ENCODE measurements at regions not wholly inside any gene's neighbourhood (a gene's known extent, or its start where the extent isn't known, plus 50 kb on each side); places are given as distances from the start of the nearest gene placed in this dataset.

DNA sequence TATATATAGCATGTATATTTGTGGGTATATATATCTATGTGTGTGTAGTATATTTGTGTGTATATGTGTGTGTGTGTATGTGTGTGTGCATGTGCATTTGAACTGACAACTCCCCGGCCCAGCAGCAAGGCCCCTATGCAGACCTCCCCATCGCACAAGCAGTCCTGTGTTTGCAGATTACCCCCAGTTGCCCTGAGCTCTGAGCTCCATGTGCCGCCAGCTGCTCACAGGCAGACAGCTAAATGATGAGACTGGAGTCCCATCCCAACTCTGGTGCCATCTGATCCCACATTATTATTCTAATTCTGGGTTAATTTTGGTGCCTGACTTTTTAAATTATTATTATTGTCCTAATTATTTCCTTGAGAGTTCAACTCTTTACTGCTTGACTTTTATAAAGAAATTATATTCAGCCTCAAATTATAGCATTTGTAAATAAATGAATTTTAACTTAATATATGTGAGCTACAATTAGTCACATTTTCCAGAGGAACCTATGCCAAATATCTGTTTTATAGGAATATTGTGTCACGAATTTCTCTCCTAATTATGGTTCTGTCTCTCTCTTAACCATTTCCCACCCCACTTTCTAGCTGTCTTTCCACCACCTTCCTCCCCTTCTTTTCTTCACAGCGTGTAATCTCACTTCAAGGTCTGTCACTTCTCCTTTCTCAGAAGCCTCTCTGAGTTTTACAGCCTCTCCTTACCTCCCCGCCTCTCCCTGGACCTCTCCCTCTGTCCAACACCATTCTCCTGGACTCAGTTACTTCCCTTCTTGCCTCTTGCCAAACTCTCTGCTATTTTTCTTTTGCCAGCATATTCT lies 90.6 kb upstream of the SYNDIG1 start:
- TF ChIP-seq POLR2A (IDR thresholded peaks at IDR 0.05): no peak
- TF ChIP-seq, protein P1, sequence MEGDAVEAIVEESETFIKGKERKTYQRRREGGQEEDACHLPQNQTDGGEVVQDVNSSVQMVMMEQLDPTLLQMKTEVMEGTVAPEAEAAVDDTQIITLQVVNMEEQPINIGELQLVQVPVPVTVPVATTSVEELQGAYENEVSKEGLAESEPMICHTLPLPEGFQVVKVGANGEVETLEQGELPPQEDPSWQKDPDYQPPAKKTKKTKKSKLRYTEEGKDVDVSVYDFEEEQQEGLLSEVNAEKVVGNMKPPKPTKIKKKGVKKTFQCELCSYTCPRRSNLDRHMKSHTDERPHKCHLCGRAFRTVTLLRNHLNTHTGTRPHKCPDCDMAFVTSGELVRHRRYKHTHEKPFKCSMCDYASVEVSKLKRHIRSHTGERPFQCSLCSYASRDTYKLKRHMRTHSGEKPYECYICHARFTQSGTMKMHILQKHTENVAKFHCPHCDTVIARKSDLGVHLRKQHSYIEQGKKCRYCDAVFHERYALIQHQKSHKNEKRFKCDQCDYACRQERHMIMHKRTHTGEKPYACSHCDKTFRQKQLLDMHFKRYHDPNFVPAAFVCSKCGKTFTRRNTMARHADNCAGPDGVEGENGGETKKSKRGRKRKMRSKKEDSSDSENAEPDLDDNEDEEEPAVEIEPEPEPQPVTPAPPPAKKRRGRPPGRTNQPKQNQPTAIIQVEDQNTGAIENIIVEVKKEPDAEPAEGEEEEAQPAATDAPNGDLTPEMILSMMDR (IDR thresholded peaks at IDR 0.05): no peak
- 51 to 56% methylated on average over 6 of the region's 6 CpGs for WGBS, 2 donors
- DNase-seq (ENCODE audit: low spot score in 2 of 2): no peak
- H3K4me3 ChIP-seq (ENCODE audit: low read depth, poor library complexity, severe bottlenecking): no peak overlapping the region
- intact Hi-C loops (cut with DNase I; ENCODE audit: low total_unique reads): no loop called here

DNA sequence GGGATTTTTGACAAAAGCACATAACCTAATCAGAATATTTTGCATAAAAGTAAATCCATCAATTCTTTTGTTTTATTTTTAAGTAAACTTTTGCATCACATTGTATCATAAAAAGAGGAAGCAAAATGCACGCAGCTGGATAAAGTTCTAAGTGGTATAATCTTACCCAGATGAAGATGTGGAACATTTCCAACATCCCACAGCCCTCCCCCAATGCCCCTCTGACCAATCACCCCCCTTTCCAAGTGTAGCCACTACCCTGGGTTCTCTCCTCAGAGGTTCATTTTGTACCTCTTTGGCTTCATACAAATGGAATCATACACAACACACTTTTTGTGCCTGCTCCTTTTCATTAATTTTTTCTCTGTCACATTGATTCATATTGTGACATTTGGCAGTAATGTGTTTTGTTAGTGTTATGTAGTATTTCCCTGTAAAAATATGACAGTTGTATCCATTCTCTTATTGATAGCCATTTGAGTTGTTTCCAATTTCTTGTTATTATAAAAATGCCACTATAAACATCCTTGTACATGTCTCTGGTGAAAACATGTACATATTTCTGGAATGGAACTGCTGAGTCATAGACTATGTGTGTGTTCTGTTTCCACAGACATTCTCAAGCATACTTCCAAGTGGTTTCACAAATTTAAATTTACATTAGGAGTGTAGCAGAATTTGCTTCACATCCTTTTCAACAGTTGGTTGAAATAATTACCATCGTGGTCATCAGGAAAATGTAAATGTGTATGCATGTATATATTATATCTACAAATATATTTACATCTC lies 92.9 kb upstream of the SYNDIG1 start:
- no peak for DNase-seq (ENCODE audit: low spot score in 2 of 2)
- no peak overlapping the region for H3K4me3 ChIP-seq (ENCODE audit: low read depth, poor library complexity, severe bottlenecking)
- intact Hi-C loops (cut with DNase I; ENCODE audit: low total_unique reads): no loop called here
- 45 to 48% methylated on average over 2 of the region's 2 CpGs for WGBS, 2 donors
- TF ChIP-seq, protein P1 (IDR thresholded peaks at IDR 0.05): no peak
- no peak for TF ChIP-seq POLR2A (IDR thresholded peaks at IDR 0.05)

DNA sequence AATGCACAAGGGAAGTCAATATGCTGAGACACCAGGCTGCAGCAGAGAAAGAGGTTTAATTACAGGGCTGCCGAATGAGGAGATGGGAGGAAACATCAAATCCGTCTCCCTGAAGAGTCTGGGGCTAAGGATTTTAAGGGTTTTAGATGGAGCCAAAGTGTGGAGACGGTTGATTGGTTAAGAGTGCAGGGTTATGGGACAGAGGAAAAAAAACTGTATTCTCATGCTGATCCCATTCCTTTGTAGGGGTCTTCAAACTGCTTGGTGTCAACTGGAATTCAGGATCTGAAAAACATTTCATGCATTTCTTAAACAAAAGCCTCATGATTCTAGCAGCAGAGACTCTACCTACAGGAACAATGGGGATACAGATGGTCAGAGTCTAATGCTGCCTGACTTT lies 96.1 kb upstream of the SYNDIG1 start:
- intact Hi-C loops (cut with DNase I; ENCODE audit: low total_unique reads): no loop called here
- 79 to 89% methylated on average over 3 of the region's 3 CpGs for WGBS, 2 donors
- TF ChIP-seq, protein P1 (IDR thresholded peaks at IDR 0.05): no peak
- TF ChIP-seq POLR2A (IDR thresholded peaks at IDR 0.05): no peak
- no peak for DNase-seq (ENCODE audit: low spot score in 2 of 2)
- no peak overlapping the region for H3K4me3 ChIP-seq (ENCODE audit: low read depth, poor library complexity, severe bottlenecking)

DNA sequence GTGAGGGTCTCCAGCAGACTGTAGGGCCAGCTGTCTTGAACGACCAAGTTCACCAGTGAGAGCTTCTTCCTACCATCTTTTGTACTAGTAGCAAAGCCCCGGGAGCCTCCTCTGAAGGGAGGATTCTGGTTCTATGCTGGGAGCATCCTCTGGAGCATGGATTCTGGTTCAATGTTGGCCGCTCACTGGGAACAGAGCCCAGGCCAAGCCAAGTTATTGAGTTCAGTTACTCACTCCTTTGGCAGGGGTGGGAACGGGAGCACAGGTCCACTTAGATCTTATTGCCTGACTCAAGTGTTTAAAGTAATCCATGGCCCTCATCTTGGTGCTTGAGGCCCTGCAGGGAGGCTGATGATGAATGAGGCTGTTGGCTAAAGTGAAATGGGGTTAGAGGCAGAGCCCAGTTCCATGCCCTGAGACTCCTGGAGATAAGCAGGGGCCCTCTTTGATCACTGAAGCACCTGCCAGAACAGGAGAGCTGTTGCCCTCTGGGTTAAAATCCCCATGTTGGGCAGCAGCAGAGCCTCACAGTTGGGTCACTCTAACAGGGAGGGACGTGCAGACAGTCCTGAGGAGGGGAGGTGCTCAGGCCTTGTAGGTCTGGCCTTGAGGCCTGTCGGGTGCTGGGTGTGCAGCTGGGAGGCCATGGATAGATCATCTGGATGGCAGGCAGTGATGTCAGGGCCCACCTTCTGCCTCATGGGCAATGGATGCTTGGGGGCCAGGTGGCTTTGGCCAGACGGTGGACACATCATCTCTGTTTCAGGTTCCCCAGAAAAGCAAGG lies 98.3 kb upstream of the SYNDIG1 start:
- no peak overlapping the region for H3K4me3 ChIP-seq (ENCODE audit: low read depth, poor library complexity, severe bottlenecking)
- 85 to 91% methylated on average over 7 of the region's 7 CpGs for WGBS, 2 donors
- DNase-seq (ENCODE audit: low spot score in 2 of 2): no peak
- intact Hi-C loops (cut with DNase I; ENCODE audit: low total_unique reads): no loop called here
- TF ChIP-seq, protein P1 (IDR thresholded peaks at IDR 0.05): no peak

DNA sequence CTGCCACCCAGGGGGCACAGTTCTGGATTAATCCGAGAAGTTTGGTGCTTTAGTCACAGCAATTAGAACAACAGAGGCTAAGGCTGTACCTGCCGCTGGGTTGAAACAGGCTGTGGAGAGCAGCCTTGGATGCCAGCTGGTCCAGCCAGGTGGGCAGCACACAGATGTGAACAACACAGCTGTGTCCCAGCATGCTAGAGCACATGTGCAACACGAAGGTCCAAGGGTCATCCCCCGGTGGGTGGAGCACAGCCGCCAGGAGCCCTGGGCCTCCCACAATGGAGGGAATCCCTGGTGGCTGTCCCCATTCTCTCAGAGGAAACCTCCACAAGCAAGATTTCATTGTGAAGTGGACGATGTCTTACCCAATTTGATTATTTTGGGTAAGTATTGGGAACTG lies 99.2 kb upstream of the SYNDIG1 start:
- no peak for DNase-seq (ENCODE audit: low spot score in 2 of 2)

DNA sequence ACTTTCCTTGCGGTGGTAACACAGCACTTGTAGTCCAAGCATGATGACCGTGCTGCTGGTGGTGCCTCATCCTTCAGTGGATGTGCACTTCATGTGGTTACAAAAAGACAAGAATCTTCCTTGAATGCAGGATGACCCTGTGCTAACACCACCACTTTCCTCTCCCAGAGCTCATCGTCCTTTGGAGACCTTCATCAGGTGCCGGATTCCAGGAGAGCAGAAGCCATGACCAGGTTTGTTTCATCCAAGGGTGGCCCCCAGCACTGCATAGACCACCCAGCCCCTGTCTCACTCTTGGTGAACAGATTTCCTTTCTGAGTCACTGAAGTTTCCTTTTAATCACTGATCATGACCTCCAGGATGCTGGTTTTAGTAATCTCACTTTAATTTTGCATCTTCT lies 101.2 kb upstream of the SYNDIG1 start:
- no peak for TF ChIP-seq POLR2A (IDR thresholded peaks at IDR 0.05)
- TF ChIP-seq, protein P1 (IDR thresholded peaks at IDR 0.05): no peak
- DNase-seq (ENCODE audit: low spot score in 2 of 2): no peak
- H3K4me3 ChIP-seq (ENCODE audit: low read depth, poor library complexity, severe bottlenecking): no peak overlapping the region
- intact Hi-C loops (cut with DNase I; ENCODE audit: low total_unique reads): no loop called here
- 87 to 94% methylated on average over 4 of the region's 4 CpGs for WGBS, 2 donors

More for the DNA sequence above, 99.2 kb upstream of the SYNDIG1 start:
- 76 to 86% methylated on average over 6 of the region's 6 CpGs for WGBS, 2 donors
- intact Hi-C loops (cut with DNase I; ENCODE audit: low total_unique reads): no loop called here
- H3K4me3 ChIP-seq (ENCODE audit: low read depth, poor library complexity, severe bottlenecking): no peak overlapping the region
- TF ChIP-seq POLR2A (IDR thresholded peaks at IDR 0.05): no peak
